H9 (cell line): ENCODE measurements at regions not wholly inside any gene's neighbourhood (a gene's known extent, or its start where the extent isn't known, plus 50 kb on each side); places are given as distances from the start of the nearest gene placed in this dataset.

ENCODE experiments used
- DNase-seq: peaks from one replicate; pipeline ENCODE4 v3.0.0-alpha.2; 2017
- H2AFZ ChIP-seq: one replicate; pipeline ENCODE4 v1.6.1; 2013; ENCODE audit warnings: mild to moderate bottlenecking, low read length, control low read depth, moderate library complexity
- H2AK5ac ChIP-seq: 2 replicates; pipeline ENCODE4 v1.6.1; 2013; ENCODE audit warnings: low read length, control low read depth, mixed read lengths; ENCODE audit not compliant: insufficient read length
- H2BK120ac ChIP-seq: one replicate; pipeline ENCODE4 v1.6.1; 2013; ENCODE audit warnings: low read depth, mild to moderate bottlenecking, low read length, control low read depth, inconsistent platforms; ENCODE audit not compliant: poor library complexity, severe bottlenecking
- H2BK12ac ChIP-seq: 2 replicates; pipeline ENCODE4 v1.6.1; 2013; ENCODE audit warnings: low read length, control low read depth, mixed read lengths, low read depth; ENCODE audit not compliant: insufficient read length
- H2BK15ac ChIP-seq: 2 replicates; pipeline ENCODE4 v1.6.1; 2013; ENCODE audit warnings: low read depth, low read length, control low read depth
- H2BK20ac ChIP-seq: one replicate; pipeline ENCODE4 v1.6.1; 2013; ENCODE audit warnings: low read depth, mild to moderate bottlenecking, low read length, control low read depth, inconsistent platforms; ENCODE audit not compliant: poor library complexity, severe bottlenecking
- H2BK5ac ChIP-seq: 2 replicates; pipeline ENCODE4 v1.6.1; 2013; ENCODE audit warnings: low read length, control low read depth, mixed read lengths; ENCODE audit not compliant: insufficient read length
- H3K14ac ChIP-seq: 2 replicates; pipeline ENCODE4 v1.6.1; 2013; ENCODE audit warnings: low read length, control low read depth; ENCODE audit not compliant: insufficient read depth
- H3K18ac ChIP-seq: 2 replicates; pipeline ENCODE4 v1.6.1; 2013; ENCODE audit warnings: low read depth, mild to moderate bottlenecking, mixed read lengths, low read length, control low read depth; ENCODE audit not compliant: insufficient read length
- H3K23ac ChIP-seq: 2 replicates; pipeline ENCODE4 v1.6.1; 2013; ENCODE audit warnings: low read length, control low read depth, mixed read lengths, low read depth; ENCODE audit not compliant: insufficient read length
- H3K23me2 ChIP-seq: 2 replicates; pipeline ENCODE4 v1.6.1; 2013; ENCODE audit warnings: low read depth, mild to moderate bottlenecking, mixed read lengths, low read length, control low read depth; ENCODE audit not compliant: insufficient read length, poor library complexity, severe bottlenecking
- H3K27ac ChIP-seq: 2 replicates; pipeline ENCODE4 v1.5.1; 2013; ENCODE audit warnings: low read length, control low read depth, mixed read lengths, low read depth; ENCODE audit not compliant: insufficient read length
- H3K27me3 ChIP-seq: 2 replicates; pipeline ENCODE4 v1.6.1; 2013; ENCODE audit warnings: low read length, control low read depth, inconsistent platforms; ENCODE audit not compliant: insufficient read depth
- H3K4ac ChIP-seq: 2 replicates; pipeline ENCODE4 v1.6.1; 2013; ENCODE audit warnings: low read depth, mild to moderate bottlenecking, control low read depth, inconsistent platforms, low read length, moderate library complexity
- H3K4me1 ChIP-seq: 2 replicates; pipeline ENCODE4 v1.6.1; 2013; ENCODE audit warnings: low read length, control low read depth, inconsistent platforms; ENCODE audit not compliant: insufficient read depth
- H3K4me2 ChIP-seq: 2 replicates; pipeline ENCODE4 v1.6.1; 2013; ENCODE audit warnings: low read length, control low read depth, mixed read lengths; ENCODE audit not compliant: insufficient read length, insufficient read depth
- H3K56ac ChIP-seq: 2 replicates; pipeline ENCODE4 v1.6.1; 2013; ENCODE audit warnings: low read depth, mild to moderate bottlenecking, mixed read lengths, low read length, control low read depth; ENCODE audit not compliant: insufficient read length
- H3K79me1 ChIP-seq: 2 replicates; pipeline ENCODE4 v1.6.1; 2013; ENCODE audit warnings: low read depth, mild to moderate bottlenecking, moderate library complexity, low read length, control low read depth, inconsistent platforms; ENCODE audit not compliant: insufficient read depth, poor library complexity, severe bottlenecking
- H3K79me2 ChIP-seq: 2 replicates; pipeline ENCODE4 v1.6.1; 2013; ENCODE audit warnings: low read length, control low read depth, inconsistent platforms; ENCODE audit not compliant: insufficient read depth
- H3K9ac ChIP-seq: 2 replicates; pipeline ENCODE4 v1.6.1; 2013; ENCODE audit warnings: low read length, control low read depth, mixed read lengths; ENCODE audit not compliant: insufficient read length; ENCODE audit errors: extremely low read depth
- H3K9me3 ChIP-seq: one replicate; pipeline ENCODE4 v1.6.1; 2013; ENCODE audit warnings: low read depth, low read length, inconsistent platforms; ENCODE audit not compliant: control insufficient read depth
- H3T11ph ChIP-seq: one replicate; pipeline ENCODE4 v1.6.1; 2013; ENCODE audit warnings: mild to moderate bottlenecking, low read length, control low read depth, inconsistent platforms
- H4K20me1 ChIP-seq: one replicate; pipeline ENCODE4 v1.6.1; 2013; ENCODE audit not compliant: control insufficient read depth, insufficient read length, insufficient read depth
- H4K5ac ChIP-seq: 2 replicates; pipeline ENCODE4 v1.6.1; 2013; ENCODE audit warnings: low read depth, mild to moderate bottlenecking, mixed read lengths, low read length, control low read depth; ENCODE audit not compliant: insufficient read length
- H4K8ac ChIP-seq: replicated peaks from 2 replicates; pipeline ENCODE4 v1.6.1; 2013; ENCODE audit warnings: low read length, control low read depth, mixed read lengths, low read depth; ENCODE audit not compliant: insufficient read length
- H4K91ac ChIP-seq: 2 replicates; pipeline ENCODE4 v1.6.1; 2013; ENCODE audit warnings: low read depth, mild to moderate bottlenecking, moderate library complexity, mixed read lengths, low read length, control low read depth; ENCODE audit not compliant: insufficient read length
- H3K27ac Mint-ChIP-seq, 3 experiments: 2 replicates in 2 of 3; 3 replicates in 1 of 3; pipeline ENCODE4 v1.8.0; 2020 to 2021; ENCODE audit warnings: mixed read lengths in 3 of 3, mild to moderate bottlenecking in 1 of 3, moderate library complexity in 1 of 3
- H3K27me3 Mint-ChIP-seq: 2 replicates; pipeline ENCODE4 v1.8.0; 2021; ENCODE audit warnings: low read depth, mild to moderate bottlenecking, moderate library complexity, mixed read lengths
- H3K36me3 Mint-ChIP-seq, 3 experiments: 2 replicates in 2 of 3; 3 replicates in 1 of 3; pipeline ENCODE4 v1.8.0; 2020 to 2021; ENCODE audit warnings: low read depth in 3 of 3, mixed read lengths in 3 of 3; ENCODE audit not compliant: insufficient read depth in 1 of 3
- H3K4me1 Mint-ChIP-seq, 2 experiments: 2 replicates each; pipeline ENCODE4 v1.8.0; 2020; ENCODE audit warnings: mixed read lengths in 2 of 2
- H3K4me3 Mint-ChIP-seq, 2 experiments: 2 replicates in 1 of 2; 3 replicates in 1 of 2; pipeline ENCODE4 v1.8.0; 2020 to 2021; ENCODE audit warnings: mild to moderate bottlenecking in 2 of 2, mixed read lengths in 2 of 2, moderate library complexity in 1 of 2
- H3K9me3 Mint-ChIP-seq, 2 experiments: 2 replicates in 1 of 2; 3 replicates in 1 of 2; pipeline ENCODE4 v1.8.0; 2020; ENCODE audit warnings: mild to moderate bottlenecking in 2 of 2, mixed read lengths in 2 of 2, moderate library complexity in 1 of 2
- WGBS: extraction: QIAGEN DNeasy Blood & Tissue Kit; methylation state at CpG from one replicate; pipeline ENCODE4 v1.1.7; 2013; ENCODE audit warnings: missing lambda C conversion rate, low lambda C conversion rate, mixed read lengths; ENCODE audit not compliant: insufficient read length; ENCODE audit errors: extremely low coverage; 5-methylcytosine and 5-hydroxymethylcytosine counted together
- TF ChIP-seq, protein P1 (sequence below): fragments of 200-600 bp; sonication (generic); conservative IDR thresholded peaks from 3 replicates; pipeline ENCODE4 v1.8.0; 2021; ENCODE audit warnings: antibody characterized with exemption, mild to moderate bottlenecking

DNA sequence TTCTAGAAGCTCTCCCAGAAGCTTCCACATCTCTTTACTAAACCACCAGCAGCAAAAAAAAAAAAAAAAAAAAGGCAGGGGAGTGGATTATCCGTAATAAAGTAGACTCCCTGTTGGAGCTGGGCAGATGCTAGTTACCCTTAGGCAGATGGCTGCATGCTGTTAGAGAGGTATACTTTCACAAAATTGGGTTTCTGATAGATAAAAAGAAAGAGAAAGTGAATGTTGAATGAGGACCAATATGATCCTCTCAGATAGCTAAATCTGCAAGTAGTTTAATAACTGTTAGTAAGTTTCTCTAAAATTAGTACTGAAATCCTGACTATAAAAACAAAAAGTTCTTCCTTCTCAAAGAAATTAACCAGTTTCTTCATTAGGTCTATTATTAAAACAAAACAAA, 195.4 kb downstream of the ANAPC10 start:
- no peak overlapping the region for H3K4me2 ChIP-seq
- no peaks in the 10 kb centered on the region for H3K4me1 ChIP-seq
- no peak overlapping the region for H2AFZ ChIP-seq
- no peak overlapping the region for H2BK20ac ChIP-seq
- H3K18ac ChIP-seq, result no peak overlapping the region
- TF ChIP-seq, protein P1, sequence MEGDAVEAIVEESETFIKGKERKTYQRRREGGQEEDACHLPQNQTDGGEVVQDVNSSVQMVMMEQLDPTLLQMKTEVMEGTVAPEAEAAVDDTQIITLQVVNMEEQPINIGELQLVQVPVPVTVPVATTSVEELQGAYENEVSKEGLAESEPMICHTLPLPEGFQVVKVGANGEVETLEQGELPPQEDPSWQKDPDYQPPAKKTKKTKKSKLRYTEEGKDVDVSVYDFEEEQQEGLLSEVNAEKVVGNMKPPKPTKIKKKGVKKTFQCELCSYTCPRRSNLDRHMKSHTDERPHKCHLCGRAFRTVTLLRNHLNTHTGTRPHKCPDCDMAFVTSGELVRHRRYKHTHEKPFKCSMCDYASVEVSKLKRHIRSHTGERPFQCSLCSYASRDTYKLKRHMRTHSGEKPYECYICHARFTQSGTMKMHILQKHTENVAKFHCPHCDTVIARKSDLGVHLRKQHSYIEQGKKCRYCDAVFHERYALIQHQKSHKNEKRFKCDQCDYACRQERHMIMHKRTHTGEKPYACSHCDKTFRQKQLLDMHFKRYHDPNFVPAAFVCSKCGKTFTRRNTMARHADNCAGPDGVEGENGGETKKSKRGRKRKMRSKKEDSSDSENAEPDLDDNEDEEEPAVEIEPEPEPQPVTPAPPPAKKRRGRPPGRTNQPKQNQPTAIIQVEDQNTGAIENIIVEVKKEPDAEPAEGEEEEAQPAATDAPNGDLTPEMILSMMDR, result no peak
- no peaks in the 10 kb centered on the region for H4K20me1 ChIP-seq
- H3K23me2 ChIP-seq, result no peaks in the 10 kb centered on the region
- no peak overlapping the region for H3K14ac ChIP-seq
- no peaks in the 10 kb centered on the region for H3K9me3 Mint-ChIP-seq
- no peak overlapping the region for H3K27ac ChIP-seq
- no peak overlapping the region for H2BK12ac ChIP-seq
- H3K23ac ChIP-seq, result no peak overlapping the region
- no peaks in the 10 kb centered on the region for H3K27me3 Mint-ChIP-seq
- H3K9ac ChIP-seq, result no peak overlapping the region
- H3K79me2 ChIP-seq, result no peaks in the 10 kb centered on the region
- H3K4me1 Mint-ChIP-seq, result no peaks in the 10 kb centered on the region
- H4K8ac ChIP-seq, result no peak overlapping the region
- H2BK5ac ChIP-seq, result no peak overlapping the region
- no peak overlapping the region for H2AK5ac ChIP-seq
- H4K91ac ChIP-seq, result no peak overlapping the region
- H3K79me1 ChIP-seq, result no peaks in the 10 kb centered on the region
- no peak overlapping the region for H2BK15ac ChIP-seq
- no peak overlapping the region for H3K27ac Mint-ChIP-seq
- no peak for DNase-seq
- no peak overlapping the region for H4K5ac ChIP-seq
- H3K56ac ChIP-seq, result no peak overlapping the region
- H3K36me3 Mint-ChIP-seq, result no peaks in the 10 kb centered on the region
- no peak overlapping the region for H3K4ac ChIP-seq
- H3K27me3 ChIP-seq, result no peaks in the 10 kb centered on the region
- H3K9me3 ChIP-seq, result no peaks in the 10 kb centered on the region
- no CpG with 5 or more reads among the region's 1 CpG for WGBS
- no peak overlapping the region for H3K4me3 Mint-ChIP-seq
- no peak overlapping the region for H2BK120ac ChIP-seq
- H3T11ph ChIP-seq, result no peak overlapping the region
